ENCODE measurements at regions not wholly inside any gene's neighbourhood (a gene's known extent, or its start where the extent isn't known, plus 50 kb on each side); places are given as distances from the start of the nearest gene placed in this dataset.

DNA sequence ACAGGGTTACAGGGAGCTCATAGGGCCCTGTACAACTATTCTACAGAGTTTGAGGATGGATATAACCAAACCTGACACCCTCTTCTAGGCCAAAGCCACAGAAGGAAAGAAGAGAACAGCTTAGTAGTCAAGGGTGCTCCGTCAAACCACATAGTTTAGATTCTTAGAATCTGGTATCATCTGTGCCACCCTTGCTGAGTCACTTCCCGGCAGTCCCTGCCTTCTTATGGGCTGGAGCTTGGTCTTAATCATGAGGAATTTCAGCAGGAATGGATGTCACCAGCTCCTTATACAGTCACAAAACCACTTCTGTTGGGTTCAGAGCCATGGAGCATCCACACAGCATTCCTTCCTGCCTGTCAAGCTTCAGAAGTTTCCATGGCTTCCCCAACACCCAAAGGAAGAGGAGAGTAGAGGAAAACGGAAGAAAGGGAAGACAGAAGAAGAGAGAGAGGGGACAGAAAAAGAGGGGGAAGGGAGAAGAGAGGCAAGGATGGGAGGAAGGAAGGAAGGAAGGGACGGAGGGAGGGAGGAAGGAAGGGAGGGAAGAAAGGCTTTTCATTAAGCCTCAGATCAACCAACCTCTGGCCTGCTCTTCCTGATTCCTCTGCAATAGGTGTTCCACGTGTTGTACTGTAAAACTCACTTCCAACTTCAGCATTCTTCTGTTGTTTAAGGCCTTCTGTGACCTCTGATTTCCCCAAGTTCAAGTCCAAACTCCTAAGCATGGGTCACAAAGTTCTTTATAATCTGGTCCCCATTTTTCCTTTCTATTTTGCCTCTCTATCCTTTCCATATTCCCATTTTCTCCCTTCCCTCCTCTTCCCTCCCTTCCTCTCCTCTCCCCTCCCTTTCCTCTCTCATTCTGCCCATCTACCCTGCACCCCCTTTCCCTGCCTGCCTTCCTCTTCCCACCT is 246.1 kb upstream of the TNP1 start:
- TF ChIP-seq POLR2AphosphoS5 (IDR thresholded peaks at IDR 0.05; ENCODE audit: borderline replicate concordance, low read depth, low read length) (no peak), EZH2 (IDR thresholded peaks at IDR 0.05) (no peak), FOXP2 (optimal IDR thresholded peaks at IDR 0.05; ENCODE audit: control extremely low read depth, extremely low read length, insufficient read depth) (no peak)

All from SK-N-MC (cell line).